K562 (cell line): ENCODE measurements at regions not wholly inside any gene's neighbourhood (a gene's known extent, or its start where the extent isn't known, plus 50 kb on each side); places are given as distances from the start of the nearest gene placed in this dataset.

Experiments used
- ATAC-seq: fragments of 200-7000 bp; cut with Tn5 transposase; 3 replicates; pipeline ENCODE4 v1.9.1; 2020; ENCODE audit warnings: moderate library complexity
- BruUV-seq: library from RNA; stranded (reverse); fragments of 400-500 nt; replicated peaks from 2 replicates; lab custom pipeline; 2021; lab: Mats Ljungman, UMichigan
- CTCF ChIA-PET: fragments of 300-600 bp; formaldehyde crosslinking; extraction: SDS; loops from one replicate; lab custom pipeline; 2021; ENCODE audit warnings: low intra/inter-chr PET ratio; lab: Yijun Ruan, JAX
- POLR2A ChIA-PET: fragments of 300-600, 350-650 bp; sonication (Branson Sonifier 250); formaldehyde crosslinking; extraction: SDS; loops from one replicate; lab custom pipeline; 2021; ENCODE audit warnings: antibody characterized with exemption, inconsistent platforms; lab: Yijun Ruan, JAX
- DNase-seq, 4 experiments: peaks; one replicate each; pipeline versions ENCODE4 v3.0.0 to v3.0.0-alpha.2; 2011 to 2018; ENCODE audit warnings: low spot score in 3 of 4, mixed read lengths in 3 of 4; ENCODE audit errors: extremely low read depth in 1 of 4
- FAIRE-seq: peaks from 2 replicates; lab custom pipeline; 2011; peaks lifted over from hg19 to GRCh38; lab: Jason Lieb, UNC
- H2AFZ ChIP-seq: 2 replicates; pipeline ENCODE4 v1.6.0; 2011; ENCODE audit warnings: low read depth, low read length, control low read depth, inconsistent platforms
- H3K27ac ChIP-seq: fragments of 200-600 bp; 3 replicates; pipeline ENCODE4 v1.8.0; 2011; ENCODE audit warnings: low read depth, mild to moderate bottlenecking, control low read depth, inconsistent platforms, low read length, moderate library complexity, mixed read lengths; ENCODE audit errors: extremely low read depth
- H3K27me3 ChIP-seq, 2 experiments: fragments of 300-600 bp in 1 of 2; 2 replicates in 1 of 2; 3 replicates in 1 of 2; pipeline versions ENCODE4 v1.6.0 to v1.8.0; 2011; ENCODE audit warnings: inconsistent platforms in 2 of 2, low read length in 2 of 2, mild to moderate bottlenecking in 1 of 2, mixed read lengths in 1 of 2, moderate library complexity in 1 of 2; ENCODE audit not compliant: control insufficient read depth in 2 of 2, insufficient read depth in 2 of 2
- H3K36me3 ChIP-seq: fragments of 300-600 bp; 3 replicates; pipeline ENCODE4 v1.8.0; 2011; ENCODE audit warnings: mild to moderate bottlenecking, low read length, inconsistent platforms; ENCODE audit not compliant: control insufficient read depth, insufficient read depth
- H3K4me1 ChIP-seq, 2 experiments: fragments of 200-600 bp in 1 of 2; replicated peaks in 1 of 2; 2 replicates in 1 of 2; 3 replicates in 1 of 2; pipeline versions ENCODE4 v1.5.1 to v1.8.0; 2011; ENCODE audit warnings: inconsistent platforms in 2 of 2, low read length in 2 of 2, mild to moderate bottlenecking in 1 of 2, mixed read lengths in 1 of 2, moderate library complexity in 1 of 2; ENCODE audit not compliant: control insufficient read depth in 2 of 2, insufficient read depth in 2 of 2
- H3K4me2 ChIP-seq: 2 replicates; pipeline ENCODE4 v1.6.1; 2011; ENCODE audit warnings: low read length, control low read depth, inconsistent platforms, mixed read lengths; ENCODE audit not compliant: insufficient read depth
- H3K4me3 ChIP-seq: fragments of 200-600 bp; sonication (generic), shearing (Covaris generic); 2 replicates; pipeline ENCODE4 v1.5.1; 2016; ENCODE audit warnings: control low read depth, inconsistent platforms
- H3K79me2 ChIP-seq: fragments of 200-600 bp; 3 replicates; pipeline ENCODE4 v1.8.0; 2011; ENCODE audit warnings: low read length, inconsistent platforms; ENCODE audit not compliant: control insufficient read depth, insufficient read depth
- H3K9ac ChIP-seq, 2 experiments: 2 replicates each; pipeline versions ENCODE4 v1.6.0 to v1.6.1; 2011; ENCODE audit warnings: low read depth in 2 of 2, low read length in 2 of 2, control low read depth in 1 of 2, inconsistent platforms in 1 of 2, mild to moderate bottlenecking in 1 of 2, mixed read lengths in 1 of 2; ENCODE audit not compliant: insufficient read depth in 1 of 2
- H3K9me1 ChIP-seq: one replicate; pipeline ENCODE4 v1.6.0; 2011; ENCODE audit warnings: inconsistent platforms, mild to moderate bottlenecking, low read length, moderate library complexity; ENCODE audit not compliant: control insufficient read depth, insufficient read depth
- H3K9me3 ChIP-seq: replicated peaks from 2 replicates; pipeline ENCODE4 v1.5.1; 2011; ENCODE audit warnings: low read depth, low read length, inconsistent platforms; ENCODE audit not compliant: control insufficient read depth, insufficient read depth
- H4K20me1 ChIP-seq: replicated peaks from 2 replicates; pipeline ENCODE4 v1.6.1; 2011; ENCODE audit warnings: low read length, inconsistent platforms, mixed read lengths; ENCODE audit not compliant: control insufficient read depth, insufficient read depth
- E2F8 ChIP-seq: fragments of 450-650 bp; IDR thresholded peaks from 2 replicates; pipeline ENCODE4 v1.7.1; 2018; ENCODE audit warnings: mild to moderate bottlenecking, low read depth; ENCODE audit not compliant: partially characterized antibody
- NFATC3 ChIP-seq: fragments of 450-650 bp; IDR thresholded peaks from 2 replicates; pipeline ENCODE4 v1.6.1; 2017; ENCODE audit warnings: mild to moderate bottlenecking
- STAT5B ChIP-seq: fragments of 250-450 bp; sonication (Bioruptor Pico); IDR thresholded peaks from 2 replicates; pipeline ENCODE4 v1.8.0; 2021; ENCODE audit warnings: mild to moderate bottlenecking, inconsistent platforms
- ZC3H4 ChIP-seq: sonication (generic); formaldehyde crosslinking; IDR thresholded peaks from 2 replicates; pipeline ENCODE4 v1.9.0; 2021; ENCODE audit warnings: missing genetic modification reagents, borderline replicate concordance
- WGBS: fragments of 100-300 bp; shearing (Covaris generic); methylation state at CpG from one replicate; pipeline ENCODE4 v1.1.6; 2016; ENCODE audit warnings: low coverage, mixed read lengths; ENCODE audit not compliant: insufficient coverage; ENCODE audit errors: missing lambda C conversion rate; 5-methylcytosine and 5-hydroxymethylcytosine counted together
- in situ Hi-C: fragments of 300-500 bp; cut with MboI; formaldehyde crosslinking; loops from 4 replicates; pipeline ENCODE4 v1.15.0; 2018; ENCODE audit warnings: inconsistent platforms, mixed read lengths
- intact Hi-C: fragments of 100-400 bp; cut with micrococcal nuclease; formaldehyde crosslinking; loops from 2 replicates; pipeline ENCODE4 v1.14.2; 2022

- Histone ChIP-seq H3K79me2 (no peaks in the 10 kb centered on the region), H3K9me3 (no peaks in the 10 kb centered on the region), H3K4me2 (no peak overlapping the region), H2AFZ (no peak overlapping the region), H3K9me1 (no peaks in the 10 kb centered on the region), H3K9ac (no peak overlapping the region), H4K20me1 (no peaks in the 10 kb centered on the region), H3K36me3 (no peaks in the 10 kb centered on the region), H3K4me1 (no peaks in the 10 kb centered on the region), H3K27ac (no peak overlapping the region), H3K4me3 (no peak overlapping the region), H3K27me3 (no peaks in the 10 kb centered on the region)
- no TSS peak for BruUV-seq
- no peak for ATAC-seq
- no peak for DNase-seq
- ChIA-PET CTCF (no interaction called here), POLR2A (no interaction called here)
- TF ChIP-seq STAT5B (CRISPR knock-in tag): no peak
- TF ChIP-seq ZC3H4 (CRISPR knock-in tag): no peak
- no peak for TF ChIP-seq NFATC3
- TF ChIP-seq E2F8: no peak
- no peak for FAIRE-seq
- 3% methylated on average over 2 of the region's 2 CpGs for WGBS
- in situ Hi-C loops (no loop called here), intact Hi-C loops (no loop called here)
These were observed 153.7 kb upstream of the ST6GALNAC5 start for GRCh38 chr1:76713535-76713934.
